Hepatocyte (in vitro differentiated cells): ENCODE measurements at regions not wholly inside any gene's neighbourhood (a gene's known extent, or its start where the extent isn't known, plus 50 kb on each side); places are given as distances from the start of the nearest gene placed in this dataset.

ENCODE experiments used
- EZH2phosphoT487 ChIP-seq: fragments of 200-600 bp; sonication (generic); IDR thresholded peaks from one replicate; pipeline ENCODE4 v1.6.1; 2018; ENCODE audit warnings: antibody characterized with exemption, mild to moderate bottlenecking, low read depth, moderate library complexity; ENCODE audit not compliant: unreplicated experiment, severe bottlenecking
- TF ChIP-seq, protein P1 (sequence below): fragments of 200-600 bp; sonication (generic); IDR thresholded peaks from 2 replicates; pipeline ENCODE4 v1.5.1; 2016; ENCODE audit warnings: antibody characterized with exemption, mild to moderate bottlenecking; ENCODE audit not compliant: poor library complexity

GRCh38 chr9:96034553-96035122 lies 159.1 kb downstream of the ERCC6L2 start:
- TF ChIP-seq, protein P1, sequence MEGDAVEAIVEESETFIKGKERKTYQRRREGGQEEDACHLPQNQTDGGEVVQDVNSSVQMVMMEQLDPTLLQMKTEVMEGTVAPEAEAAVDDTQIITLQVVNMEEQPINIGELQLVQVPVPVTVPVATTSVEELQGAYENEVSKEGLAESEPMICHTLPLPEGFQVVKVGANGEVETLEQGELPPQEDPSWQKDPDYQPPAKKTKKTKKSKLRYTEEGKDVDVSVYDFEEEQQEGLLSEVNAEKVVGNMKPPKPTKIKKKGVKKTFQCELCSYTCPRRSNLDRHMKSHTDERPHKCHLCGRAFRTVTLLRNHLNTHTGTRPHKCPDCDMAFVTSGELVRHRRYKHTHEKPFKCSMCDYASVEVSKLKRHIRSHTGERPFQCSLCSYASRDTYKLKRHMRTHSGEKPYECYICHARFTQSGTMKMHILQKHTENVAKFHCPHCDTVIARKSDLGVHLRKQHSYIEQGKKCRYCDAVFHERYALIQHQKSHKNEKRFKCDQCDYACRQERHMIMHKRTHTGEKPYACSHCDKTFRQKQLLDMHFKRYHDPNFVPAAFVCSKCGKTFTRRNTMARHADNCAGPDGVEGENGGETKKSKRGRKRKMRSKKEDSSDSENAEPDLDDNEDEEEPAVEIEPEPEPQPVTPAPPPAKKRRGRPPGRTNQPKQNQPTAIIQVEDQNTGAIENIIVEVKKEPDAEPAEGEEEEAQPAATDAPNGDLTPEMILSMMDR, result no peak
- no peak for TF ChIP-seq EZH2phosphoT487
